HEK293 (cell line): ENCODE measurements at regions not wholly inside any gene's neighbourhood (a gene's known extent, or its start where the extent isn't known, plus 50 kb on each side); places are given as distances from the start of the nearest gene placed in this dataset.

Experiments used
- CTCF ChIA-PET: fragments of 350-600 bp; formaldehyde crosslinking; extraction: SDS; loops from one replicate; lab custom pipeline; 2021; ENCODE audit warnings: antibody characterized with exemption; lab: Yijun Ruan, JAX
- POLR2A ChIA-PET: fragments of 300-600 bp; formaldehyde crosslinking; extraction: SDS; loops from one replicate; lab custom pipeline; 2020; ENCODE audit warnings: antibody characterized with exemption, inconsistent platforms; lab: Yijun Ruan, JAX
- H3K27ac ChIP-seq: fragments of 200-500 bp; sonication (Bioruptor generic); 2 replicates; pipeline ENCODE4 v1.5.1; 2014; ENCODE audit warnings: low read depth, low read length, control low read depth, inconsistent platforms; ENCODE audit errors: extremely low read depth
- H3K36me3 ChIP-seq, 2 experiments: fragments of 200-500 bp in 1 of 2; sonication (Bioruptor generic) in 1 of 2; 1 replicate in 1 of 2; 2 replicates in 1 of 2; pipeline ENCODE4 v1.5.1; 2014 to 2017; ENCODE audit warnings: inconsistent platforms in 2 of 2, low read length in 2 of 2; ENCODE audit not compliant: control insufficient read depth in 2 of 2, insufficient read depth in 1 of 2
- H3K4me1 ChIP-seq: fragments of 200-500 bp; sonication (Bioruptor generic); 2 replicates; pipeline ENCODE4 v1.5.1; 2014; ENCODE audit warnings: mild to moderate bottlenecking, low read length, inconsistent platforms; ENCODE audit not compliant: control insufficient read depth, insufficient read depth
- H3K4me3 ChIP-seq: 2 replicates; pipeline ENCODE4 v1.5.1; 2011; ENCODE audit warnings: low read depth, mild to moderate bottlenecking, control low read depth, low read length, moderate library complexity
- H3K9me3 ChIP-seq: fragments of 200-500 bp; sonication (Bioruptor generic); 2 replicates; pipeline ENCODE4 v1.5.1; 2014; ENCODE audit warnings: low read depth, low read length, inconsistent platforms; ENCODE audit not compliant: control insufficient read depth, insufficient read depth
- ELK4 ChIP-seq: IDR thresholded peaks from 2 replicates; pipeline ENCODE4 v1.6.1; 2011; ENCODE audit warnings: mild to moderate bottlenecking, low read depth, low read length, borderline replicate concordance
- KLF9 ChIP-seq: fragments of 450-650 bp; formaldehyde crosslinking; IDR thresholded peaks from 2 replicates; pipeline ENCODE4 v1.5.1; 2016; ENCODE audit warnings: missing biosample characterization, missing genetic modification characterization, low read depth
- MYNN ChIP-seq: fragments of 450-650 bp; formaldehyde crosslinking; IDR thresholded peaks from 2 replicates; pipeline ENCODE4 v1.5.1; 2016; ENCODE audit warnings: missing biosample characterization, missing genetic modification characterization, borderline replicate concordance
- OVOL3 ChIP-seq: fragments of 450-650 bp; formaldehyde crosslinking; IDR thresholded peaks from 2 replicates; pipeline ENCODE4 v1.5.1; 2016; ENCODE audit warnings: missing biosample characterization, missing genetic modification characterization
- TSHZ1 ChIP-seq: fragments of 450-650 bp; formaldehyde crosslinking; IDR thresholded peaks from 2 replicates; pipeline ENCODE4 v1.5.1; 2016; ENCODE audit warnings: missing biosample characterization, missing genetic modification characterization, borderline replicate concordance
- ZBTB7A ChIP-seq: fragments of 450-650 bp; formaldehyde crosslinking; IDR thresholded peaks from 2 replicates; pipeline ENCODE4 v1.5.1; 2016; ENCODE audit warnings: low read depth, missing biosample characterization, missing genetic modification characterization
- ZFP69B ChIP-seq: fragments of 450-650 bp; formaldehyde crosslinking; IDR thresholded peaks from 2 replicates; pipeline ENCODE4 v1.5.1; 2016; ENCODE audit warnings: missing biosample characterization, missing genetic modification characterization
- ZNF112 ChIP-seq: fragments of 450-650 bp; formaldehyde crosslinking; IDR thresholded peaks from 2 replicates; pipeline ENCODE4 v1.5.0; 2017; ENCODE audit warnings: missing biosample characterization, missing genetic modification characterization
- ZNF19 ChIP-seq: fragments of 450-650 bp; formaldehyde crosslinking; IDR thresholded peaks from 2 replicates; pipeline ENCODE4; 2016; ENCODE audit warnings: missing biosample characterization, missing genetic modification characterization, low read depth
- ZNF23 ChIP-seq: fragments of 450-650 bp; formaldehyde crosslinking; IDR thresholded peaks from 2 replicates; pipeline ENCODE4 v1.5.1; 2016; ENCODE audit warnings: missing biosample characterization, missing genetic modification characterization, borderline replicate concordance
- ZNF266 ChIP-seq: fragments of 450-650 bp; formaldehyde crosslinking; IDR thresholded peaks from 2 replicates; pipeline ENCODE4 v1.5.1; 2016; ENCODE audit warnings: missing biosample characterization, missing genetic modification characterization, low read depth
- ZNF274 ChIP-seq, 2 experiments: fragments of 200-500 bp in 1 of 2; fragments of 450-650 bp in 1 of 2; sonication (Bioruptor generic) in 1 of 2; formaldehyde crosslinking in 1 of 2; IDR thresholded peaks; 2 replicates each; pipeline versions ENCODE4 v1.5.1 to v1.6.1; 2014 to 2016; ENCODE audit warnings: borderline replicate concordance in 1 of 2, inconsistent platforms in 1 of 2, low read length in 1 of 2, missing biosample characterization in 1 of 2, missing genetic modification characterization in 1 of 2
- ZNF302 ChIP-seq: fragments of 450-650 bp; formaldehyde crosslinking; IDR thresholded peaks from 2 replicates; pipeline ENCODE4 v1.5.1; 2016; ENCODE audit warnings: missing biosample characterization, missing genetic modification characterization, low read depth
- ZNF548 ChIP-seq: fragments of 450-650 bp; formaldehyde crosslinking; IDR thresholded peaks from 2 replicates; pipeline ENCODE4 v1.5.1; 2016; ENCODE audit warnings: missing biosample characterization, missing genetic modification characterization
- ZNF830 ChIP-seq: fragments of 450-650 bp; IDR thresholded peaks from 2 replicates; pipeline ENCODE4 v1.5.0; 2018; ENCODE audit warnings: missing biosample characterization, missing genetic modification characterization, low read depth, mild to moderate bottlenecking, moderate library complexity
- ZNF837 ChIP-seq: fragments of 450-650 bp; formaldehyde crosslinking; IDR thresholded peaks from 2 replicates; pipeline ENCODE4 v1.5.1; 2016; ENCODE audit warnings: missing biosample characterization, missing genetic modification characterization
- TF ChIP-seq, protein P1 (sequence below): fragments of 450-650 bp; formaldehyde crosslinking; IDR thresholded peaks from 2 replicates; pipeline ENCODE4 v1.5.1; 2016; ENCODE audit warnings: missing biosample characterization, missing genetic modification characterization
- TF ChIP-seq, protein P2 (sequence below): fragments of 450-650 bp; formaldehyde crosslinking; IDR thresholded peaks from 2 replicates; pipeline ENCODE4 v1.5.1; 2017; ENCODE audit warnings: missing biosample characterization, missing genetic modification characterization

DNA sequence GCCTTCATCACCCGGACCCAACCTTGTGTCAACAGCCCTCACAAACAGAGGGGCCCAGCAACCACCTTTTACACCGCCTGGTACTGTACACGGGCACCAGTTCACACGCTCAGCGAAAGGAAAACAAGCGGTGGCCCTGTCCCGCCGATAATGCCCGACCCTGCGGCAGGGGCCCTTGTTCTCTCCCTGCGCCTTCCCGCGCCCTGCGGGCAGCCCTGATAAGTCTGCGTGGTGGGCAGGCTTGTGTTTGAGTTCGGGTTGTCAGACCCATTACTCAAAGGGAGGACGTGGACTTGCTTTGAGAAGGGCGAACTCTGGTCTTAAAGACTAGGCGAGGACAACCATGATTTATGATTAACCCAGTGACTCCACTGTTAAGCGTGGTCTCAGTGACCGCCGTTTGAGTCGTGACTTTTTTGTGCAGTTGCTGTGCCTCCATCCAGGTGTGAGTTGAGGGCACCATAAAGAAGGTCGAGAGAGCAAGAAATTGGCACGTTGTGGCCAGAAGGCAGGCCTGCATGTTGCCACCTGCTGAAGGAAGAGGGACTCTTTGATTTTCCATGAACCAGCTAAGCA is 167.4 kb upstream of the GATA6 start:
- CTCF ChIA-PET, result no interaction called here
- Histone ChIP-seq H3K4me3 (no peak overlapping the region), H3K36me3 (no peaks in the 10 kb centered on the region), H3K27ac (no peak overlapping the region), H3K4me1 (peaks cover 5% of the 10 kb centered on the region; the same call in 1 of the 2 replicates), H3K9me3 (no peaks in the 10 kb centered on the region)
- POLR2A ChIA-PET, result no interaction called here
- no peak for TF ChIP-seq ZFP69B (tag by site-specific recombination)
- TF ChIP-seq TSHZ1 (tag by site-specific recombination), result no peak
- no peak for TF ChIP-seq ZNF837
- TF ChIP-seq, protein P1, sequence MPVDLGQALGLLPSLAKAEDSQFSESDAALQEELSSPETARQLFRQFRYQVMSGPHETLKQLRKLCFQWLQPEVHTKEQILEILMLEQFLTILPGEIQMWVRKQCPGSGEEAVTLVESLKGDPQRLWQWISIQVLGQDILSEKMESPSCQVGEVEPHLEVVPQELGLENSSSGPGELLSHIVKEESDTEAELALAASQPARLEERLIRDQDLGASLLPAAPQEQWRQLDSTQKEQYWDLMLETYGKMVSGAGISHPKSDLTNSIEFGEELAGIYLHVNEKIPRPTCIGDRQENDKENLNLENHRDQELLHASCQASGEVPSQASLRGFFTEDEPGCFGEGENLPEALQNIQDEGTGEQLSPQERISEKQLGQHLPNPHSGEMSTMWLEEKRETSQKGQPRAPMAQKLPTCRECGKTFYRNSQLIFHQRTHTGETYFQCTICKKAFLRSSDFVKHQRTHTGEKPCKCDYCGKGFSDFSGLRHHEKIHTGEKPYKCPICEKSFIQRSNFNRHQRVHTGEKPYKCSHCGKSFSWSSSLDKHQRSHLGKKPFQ (tag by site-specific recombination), result no peak
- no peak for TF ChIP-seq ZNF19 (tag by site-specific recombination)
- TF ChIP-seq ZNF830 (tag by site-specific recombination), result no peak
- TF ChIP-seq ZNF302 (tag by site-specific recombination), result no peak

DNA sequence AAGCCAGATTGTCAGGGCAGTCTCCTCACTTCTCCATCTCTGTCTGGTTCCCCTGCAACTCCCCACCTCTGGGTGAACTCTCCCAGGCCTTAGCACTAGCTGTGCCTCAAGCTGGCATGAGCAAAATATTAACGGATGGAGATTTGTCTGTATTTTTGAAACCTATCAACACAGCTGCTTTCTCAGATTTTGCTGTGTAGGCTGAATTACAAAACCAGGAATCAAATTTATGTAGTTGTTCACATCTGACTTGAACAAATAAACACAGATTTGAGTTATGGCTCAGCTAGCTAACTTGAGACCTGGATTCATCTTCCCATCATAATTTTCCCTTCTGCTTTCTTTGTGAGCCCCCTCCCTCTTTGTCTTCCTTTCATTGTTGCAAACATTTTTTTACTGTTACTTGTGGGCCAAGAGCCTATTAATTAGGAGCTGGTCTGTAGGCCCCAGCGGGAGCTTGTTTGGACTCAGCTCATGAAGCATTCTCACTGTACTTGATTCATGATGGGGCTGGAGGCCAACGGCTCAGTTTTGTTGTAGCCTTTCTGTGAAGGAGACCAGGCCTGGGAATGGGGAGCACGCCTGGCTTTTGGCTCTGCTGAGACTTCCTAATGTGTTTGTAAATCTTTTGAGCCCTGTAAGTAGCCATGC is 164.1 kb upstream of the GATA6 start:
- TF ChIP-seq, protein P2, sequence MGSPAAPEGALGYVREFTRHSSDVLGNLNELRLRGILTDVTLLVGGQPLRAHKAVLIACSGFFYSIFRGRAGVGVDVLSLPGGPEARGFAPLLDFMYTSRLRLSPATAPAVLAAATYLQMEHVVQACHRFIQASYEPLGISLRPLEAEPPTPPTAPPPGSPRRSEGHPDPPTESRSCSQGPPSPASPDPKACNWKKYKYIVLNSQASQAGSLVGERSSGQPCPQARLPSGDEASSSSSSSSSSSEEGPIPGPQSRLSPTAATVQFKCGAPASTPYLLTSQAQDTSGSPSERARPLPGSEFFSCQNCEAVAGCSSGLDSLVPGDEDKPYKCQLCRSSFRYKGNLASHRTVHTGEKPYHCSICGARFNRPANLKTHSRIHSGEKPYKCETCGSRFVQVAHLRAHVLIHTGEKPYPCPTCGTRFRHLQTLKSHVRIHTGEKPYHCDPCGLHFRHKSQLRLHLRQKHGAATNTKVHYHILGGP (tag by site-specific recombination), result peak; percentile 20; the same call in 1 of the 2 replicates
- TF ChIP-seq ZNF266 (tag by site-specific recombination), result no peak
- H3K9me3 ChIP-seq, result no peaks in the 10 kb centered on the region
- H3K4me1 ChIP-seq, result peaks cover 5% of the 10 kb centered on the region; the same call in 1 of the 2 replicates
- ChIA-PET POLR2A (interaction anchor here (0.6 kb wide), 3 partner anchors 28 to 733 kb away, joined by 3 to 9 read pairs (median 3); no protein-coding TSS in a partner anchor), CTCF (interaction anchor here (1.4 to 2.1 kb wide), 3 partner anchors 8 to 13 kb away, joined by 3 to 7 read pairs (median 7); no protein-coding TSS in a partner anchor)
- H3K27ac ChIP-seq, result no peak overlapping the region
- H3K4me3 ChIP-seq, result no peak overlapping the region
- no peaks in the 10 kb centered on the region for H3K36me3 ChIP-seq

DNA sequence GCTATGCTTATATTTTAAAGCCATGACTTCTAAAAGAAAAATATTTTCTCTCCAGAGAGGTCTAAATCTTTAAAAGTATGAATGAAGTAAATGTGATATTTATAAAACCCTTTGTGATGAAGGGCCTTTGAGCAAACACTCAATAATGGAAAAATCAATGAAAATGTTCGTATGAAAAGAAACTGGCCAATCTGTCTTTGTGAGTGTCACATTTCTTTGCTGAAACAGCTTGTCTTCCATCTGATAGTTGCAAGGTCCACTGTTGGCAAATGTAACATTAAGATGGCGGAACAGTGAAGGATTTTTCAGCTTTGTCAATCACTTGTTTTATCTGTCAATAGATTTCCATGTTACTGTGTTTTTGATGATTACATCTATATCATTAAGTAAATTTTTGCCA is 162.9 kb upstream of the GATA6 start:
- Histone ChIP-seq H3K27ac (no peak overlapping the region), H3K4me3 (no peak overlapping the region), H3K36me3 (no peaks in the 10 kb centered on the region), H3K9me3 (no peaks in the 10 kb centered on the region), H3K4me1 (peaks cover 5% of the 10 kb centered on the region; the same call in 1 of the 2 replicates)
- TF ChIP-seq ZNF112 (tag by site-specific recombination), result no peak
- no peak for TF ChIP-seq KLF9
- TF ChIP-seq OVOL3 (tag by site-specific recombination), result no peak
- TF ChIP-seq ZNF274 (IDR thresholded peaks at IDR 0.05; ENCODE audit: low read length), result no peak
- TF ChIP-seq ZNF274 (tag by site-specific recombination; IDR thresholded peaks at IDR 0.05; ENCODE audit: borderline replicate concordance), result no peak
- no peak for TF ChIP-seq MYNN
- TF ChIP-seq ZNF837, result no peak
- TF ChIP-seq ZBTB7A, result no peak
- no peak for TF ChIP-seq ZNF548 (tag by site-specific recombination)
- TF ChIP-seq ELK4, result no peak
- no peak for TF ChIP-seq ZNF23 (tag by site-specific recombination)
- POLR2A ChIA-PET, result no interaction called here
- CTCF ChIA-PET, result interaction anchor here (0.6 to 2.1 kb wide), 5 partner anchors 9 to 187 kb away, joined by 3 to 7 read pairs (median 3); no protein-coding TSS in a partner anchor
